RKO (cell line): ENCODE measurements at regions not wholly inside any gene's neighbourhood (a gene's known extent, or its start where the extent isn't known, plus 50 kb on each side); places are given as distances from the start of the nearest gene placed in this dataset.

Source experiments
- DNase-seq: peaks from one replicate; pipeline ENCODE4 v3.0.0-alpha.2; 2016; ENCODE audit warnings: low spot score

DNA sequence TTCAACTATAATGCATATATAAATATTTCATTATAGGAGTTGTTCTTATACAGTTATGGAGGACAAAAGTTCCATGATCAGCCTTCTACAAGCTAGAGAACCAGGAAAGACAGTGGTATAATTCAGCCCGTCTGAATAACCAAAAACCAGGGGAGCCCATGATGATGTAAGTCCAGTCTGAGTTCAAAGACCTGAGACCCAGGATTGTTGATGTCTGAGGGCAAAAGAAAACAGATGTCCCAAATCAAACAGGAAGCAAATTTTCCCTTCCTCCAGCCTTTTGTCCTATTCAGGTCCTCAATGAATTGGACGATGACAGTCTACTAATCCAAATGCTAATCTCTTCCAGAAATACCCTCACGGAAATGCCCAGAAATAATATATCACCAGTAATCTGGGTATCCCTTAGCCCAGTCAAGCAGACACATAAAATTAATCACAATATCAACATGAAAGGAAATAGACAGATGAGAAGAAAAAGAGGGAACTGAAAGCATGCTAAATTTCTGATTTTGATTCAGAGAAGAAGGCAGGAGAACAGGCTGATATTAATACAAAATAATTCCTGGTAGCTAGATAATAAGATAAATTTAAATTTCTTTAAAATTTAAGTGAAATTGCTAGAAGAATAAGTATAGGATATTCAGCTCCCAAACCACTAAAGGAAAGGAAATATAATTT, 255.6 kb upstream of the CTAGE1 start:
- no peak for DNase-seq

GRCh38 chr18:22674272-22674671, 256.6 kb upstream of the CTAGE1 start:
- DNase-seq = peak; percentile 7

DNA sequence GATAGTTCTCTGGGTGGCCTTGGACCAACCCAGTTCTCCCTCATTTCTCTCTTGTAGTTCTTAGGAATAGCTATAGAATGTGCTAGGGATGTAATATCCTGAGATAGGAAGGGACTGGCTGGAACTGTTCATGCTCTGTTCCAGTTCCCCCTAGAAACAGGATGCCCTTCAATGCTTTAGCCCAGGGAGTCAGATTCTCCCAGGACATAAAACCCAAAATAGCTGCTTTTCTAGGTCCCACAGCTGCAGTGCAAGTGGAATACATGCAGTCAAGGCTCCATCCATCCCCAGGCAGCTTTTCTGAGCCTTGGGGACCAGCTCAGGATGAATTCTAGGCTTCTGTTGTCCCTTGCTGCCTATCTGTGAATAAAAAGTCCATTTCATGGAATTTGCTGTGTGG, 257.3 kb upstream of the CTAGE1 start:
- no peak for DNase-seq

GRCh38 chr18:22676423-22676822, 256.7 kb upstream of the RBBP8 start:
- DNase-seq = no peak

GRCh38 chr18:22678486-22678885, 254.6 kb upstream of the RBBP8 start:
- no peak for DNase-seq

DNA sequence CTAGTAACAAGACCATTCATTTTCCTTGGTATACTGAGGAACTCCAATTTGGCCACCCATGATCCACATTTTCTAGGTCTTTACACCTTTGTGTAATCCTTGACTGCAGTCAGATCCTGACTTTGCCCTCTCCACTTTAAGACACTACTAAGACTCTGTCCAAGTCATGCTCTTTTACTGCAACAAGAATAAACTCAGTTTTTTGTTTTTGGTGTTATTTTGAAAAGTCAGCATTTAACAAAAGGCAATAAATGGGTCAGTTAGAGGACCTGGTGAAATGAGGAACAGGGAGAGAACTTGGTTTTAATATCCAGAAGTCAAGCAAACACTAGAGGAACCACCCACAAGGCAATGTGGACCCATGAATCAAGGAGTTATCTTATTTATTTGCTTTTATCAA, 252.2 kb upstream of the RBBP8 start:
- no peak for DNase-seq

DNA sequence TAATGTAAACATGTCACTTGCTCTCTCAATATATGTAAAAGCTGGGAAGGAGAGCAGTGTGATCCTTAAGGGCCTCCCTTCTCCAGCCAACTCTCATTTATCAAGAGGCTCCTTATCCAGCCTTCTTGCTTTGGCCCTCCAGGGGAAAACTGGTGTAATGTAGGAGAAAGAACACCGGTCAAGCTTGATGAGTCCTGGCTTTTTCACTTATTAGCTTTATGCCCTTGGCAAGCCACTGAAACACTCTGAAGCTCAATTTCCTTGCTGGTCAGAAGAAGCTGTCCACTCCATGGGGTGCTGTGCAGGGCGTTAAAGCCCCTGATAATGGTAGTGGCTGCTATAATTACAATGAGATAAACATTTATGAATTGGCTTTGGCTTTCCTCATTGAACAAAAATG, 251.2 kb upstream of the RBBP8 start:
- no peak for DNase-seq

- DNase-seq = no peak
Measured at GRCh38 chr18:22682720-22683119, 250.4 kb upstream of the RBBP8 start.

DNA sequence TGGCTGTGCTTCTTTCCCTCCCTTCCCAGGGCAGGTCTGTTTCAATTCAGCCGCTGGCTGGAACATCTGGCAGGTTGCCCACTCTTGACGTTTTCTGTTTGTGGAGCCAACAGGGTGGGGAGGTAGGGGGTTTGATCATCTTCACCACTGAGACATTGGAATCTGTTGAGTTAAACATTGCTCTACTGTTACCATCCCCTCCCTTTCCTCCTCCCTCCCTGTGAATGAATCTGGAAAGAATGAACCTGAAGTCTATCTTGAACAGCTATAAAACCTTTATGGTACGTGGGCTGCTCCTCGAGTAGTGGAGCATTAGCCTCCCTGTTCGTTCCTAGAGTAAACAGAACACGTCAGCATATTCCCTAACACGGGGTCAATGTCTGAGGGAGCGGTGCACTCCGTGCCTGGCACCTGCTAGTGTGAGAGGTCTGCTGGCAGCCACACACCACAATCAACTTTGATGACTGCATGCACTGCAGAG, 249.9 kb upstream of the RBBP8 start:
- DNase-seq = no peak

DNA sequence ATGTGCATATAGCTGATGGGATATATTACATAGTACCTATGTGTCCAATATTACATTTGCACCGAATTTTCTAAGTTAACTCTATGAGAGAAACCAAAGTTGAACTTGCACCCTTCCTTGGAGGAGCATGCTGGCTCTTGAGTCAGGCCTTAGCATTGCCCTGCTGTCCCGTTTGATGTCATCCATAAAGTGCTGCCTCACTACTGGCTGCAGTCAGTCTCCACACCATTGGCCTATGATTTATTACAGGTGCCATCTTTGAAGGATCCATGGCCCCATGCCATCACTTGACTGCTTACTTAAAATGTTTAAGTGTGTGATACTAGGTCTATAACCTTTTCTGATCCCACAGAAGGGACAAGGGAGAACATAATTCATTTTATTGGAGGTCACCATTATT, 249.3 kb upstream of the RBBP8 start:
- no peak for DNase-seq

GRCh38 chr18:22684268-22684667, 248.9 kb upstream of the RBBP8 start:
- no peak for DNase-seq

DNA sequence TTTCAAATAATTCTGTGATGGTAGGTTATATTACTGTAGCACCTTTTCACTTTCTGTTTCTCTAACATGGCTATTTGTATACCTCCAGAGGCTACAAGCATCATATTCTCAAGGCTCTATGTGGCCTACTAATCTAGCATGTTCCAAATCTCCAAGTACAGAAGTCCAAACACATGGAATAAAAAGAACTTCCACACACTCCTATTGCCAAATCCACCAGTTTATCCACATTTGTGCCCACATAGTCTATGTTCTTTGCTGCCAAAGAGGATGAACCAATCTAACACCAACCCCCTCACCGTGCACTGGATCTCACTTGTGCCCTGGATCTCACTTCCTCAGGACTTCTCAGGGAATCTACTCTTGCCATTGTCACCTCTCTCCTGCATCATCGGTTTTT, 247.3 kb upstream of the RBBP8 start:
- no peak for DNase-seq

DNA sequence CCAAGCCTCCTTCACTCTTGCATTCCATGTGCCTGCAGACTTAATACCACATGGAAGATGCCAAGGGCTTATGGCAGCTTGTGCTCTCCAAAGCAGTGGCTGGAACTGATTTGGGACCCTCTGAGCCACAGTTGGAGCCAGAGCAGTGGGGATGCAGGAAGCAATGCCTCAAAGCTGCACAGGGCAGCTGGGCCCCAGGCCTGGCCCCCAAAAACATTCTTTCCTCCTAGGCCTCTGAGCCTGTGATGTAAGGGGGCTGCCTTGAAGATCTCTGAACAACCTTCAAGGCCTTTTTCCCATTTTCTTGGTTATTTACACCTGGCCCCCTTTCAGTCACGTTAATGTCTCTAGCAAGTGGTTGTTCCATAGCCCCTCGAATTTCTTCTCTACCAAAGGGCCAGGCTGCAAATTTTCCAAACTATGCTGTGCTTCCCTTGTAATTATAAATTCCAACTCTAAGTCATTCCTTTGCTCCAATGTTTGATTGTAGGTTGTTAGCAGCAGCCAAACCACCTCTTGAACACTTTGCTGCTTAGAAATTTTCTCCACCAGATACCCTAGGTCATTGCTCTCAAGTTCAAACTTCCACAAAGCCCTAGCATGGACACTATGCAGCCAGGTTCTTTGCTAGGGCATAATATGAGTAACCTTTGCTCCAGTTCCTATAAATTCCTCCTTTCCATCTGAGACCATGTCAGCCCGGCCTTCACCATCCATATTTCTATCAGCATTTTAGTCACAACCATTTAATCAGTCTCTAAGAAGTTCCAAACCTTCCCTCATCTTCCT, 245.0 kb upstream of the RBBP8 start:
- DNase-seq = no peak

- DNase-seq = no peak
Measured at GRCh38 chr18:22688877-22689496, 244.1 kb upstream of the RBBP8 start.

DNA sequence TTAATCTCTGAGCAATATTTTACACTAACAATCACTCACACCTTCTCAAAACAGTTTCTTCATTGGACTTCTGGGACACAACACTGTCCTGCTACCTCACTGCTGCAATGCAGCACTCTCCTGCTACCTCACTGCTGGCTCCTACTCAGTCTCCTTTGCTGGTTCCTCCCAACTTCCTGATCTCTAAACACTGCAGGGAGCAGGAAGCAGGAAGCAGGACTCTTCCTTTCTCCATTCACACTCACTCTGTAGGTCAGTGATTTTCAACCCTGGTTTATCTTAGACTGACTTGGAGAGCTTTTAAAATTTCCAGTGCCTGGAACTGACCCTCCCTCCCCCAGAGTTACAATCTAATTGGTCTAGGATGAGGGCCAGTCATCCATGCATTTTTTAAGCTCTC, 243.4 kb upstream of the RBBP8 start:
- no peak for DNase-seq

GRCh38 chr18:22690556-22690955, 242.6 kb upstream of the RBBP8 start:
- DNase-seq = no peak

GRCh38 chr18:22691946-22692710, 241.0 kb upstream of the RBBP8 start:
- DNase-seq = no peak

GRCh38 chr18:22694954-22695353, 238.2 kb upstream of the RBBP8 start:
- DNase-seq = peak; percentile 94

DNA sequence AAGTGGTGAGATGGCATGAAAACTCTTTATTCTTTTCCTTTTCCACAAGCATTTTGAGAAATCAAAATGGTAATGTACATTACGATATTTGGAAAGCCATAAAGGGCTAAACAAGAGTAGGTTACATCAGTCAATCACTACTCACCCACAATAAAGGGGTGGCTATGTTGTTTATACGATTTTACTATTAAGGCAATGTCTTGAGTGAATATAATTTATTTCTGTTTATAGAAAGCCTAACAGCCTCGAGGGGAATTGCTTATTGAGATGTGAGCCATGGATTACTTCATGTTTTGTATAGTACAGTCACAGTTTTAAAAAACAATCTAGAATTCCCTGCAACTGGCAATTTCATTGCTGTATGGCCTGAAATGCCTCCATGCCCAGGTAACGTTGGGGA, 237.5 kb upstream of the RBBP8 start:
- DNase-seq = no peak

GRCh38 chr18:22697561-22697960, 235.6 kb upstream of the RBBP8 start:
- no peak for DNase-seq

- DNase-seq = no peak
Measured at GRCh38 chr18:22698711-22699110, 234.4 kb upstream of the RBBP8 start.

- DNase-seq = no peak
Measured at GRCh38 chr18:22699629-22700028, 233.5 kb upstream of the RBBP8 start.
